Fibroblast of lung (primary cell): ENCODE measurements at regions not wholly inside any gene's neighbourhood (a gene's known extent, or its start where the extent isn't known, plus 50 kb on each side); places are given as distances from the start of the nearest gene placed in this dataset.

Experiments
- DNase-seq, 2 donors: peaks; one replicate each; pipeline versions ENCODE4 v3.0.0 to v3.0.0-alpha.2; 2010; ENCODE audit warnings: low read depth in 2 of 2
- H2AFZ ChIP-seq: 2 replicates; pipeline ENCODE4 v1.5.1; 2012; ENCODE audit warnings: low read length, control low read depth, inconsistent platforms
- H3K27ac ChIP-seq: 2 replicates; pipeline ENCODE4 v1.5.1; 2011; ENCODE audit warnings: low read length, control low read depth; ENCODE audit not compliant: insufficient read depth
- H3K27me3 ChIP-seq: 2 replicates; pipeline ENCODE4 v1.5.1; 2011; ENCODE audit warnings: mild to moderate bottlenecking, low read length; ENCODE audit not compliant: control insufficient read depth, insufficient read depth
- H3K36me3 ChIP-seq: 2 replicates; pipeline ENCODE4 v1.5.1; 2011; ENCODE audit warnings: low read length; ENCODE audit not compliant: control insufficient read depth, insufficient read depth
- H3K4me1 ChIP-seq: 2 replicates; pipeline ENCODE4 v1.5.1; 2011; ENCODE audit warnings: low read length; ENCODE audit not compliant: control insufficient read depth, insufficient read depth; ENCODE audit errors: extremely low read depth
- H3K4me2 ChIP-seq: 2 replicates; pipeline ENCODE4 v1.5.1; 2011; ENCODE audit warnings: low read length, control low read depth; ENCODE audit not compliant: insufficient read depth; ENCODE audit errors: extremely low read depth
- H3K4me3 ChIP-seq, 4 experiments: fragments of 200-600 bp in 1 of 4; sonication (generic) in 1 of 4; replicated peaks in 1 of 4; 2 replicates each; pipeline ENCODE4 v1.5.1; 2011 to 2016; ENCODE audit warnings: low read length in 4 of 4, low read depth in 3 of 4, mild to moderate bottlenecking in 3 of 4, control low read depth in 2 of 4, inconsistent platforms in 1 of 4, mixed read lengths in 1 of 4; ENCODE audit not compliant: insufficient read depth in 1 of 4; ENCODE audit errors: control extremely low read depth in 1 of 4
- H3K79me2 ChIP-seq: 2 replicates; pipeline ENCODE4 v1.5.1; 2012; ENCODE audit warnings: mild to moderate bottlenecking, low read length, inconsistent platforms; ENCODE audit not compliant: control insufficient read depth, insufficient read depth
- H3K9ac ChIP-seq: 2 replicates; pipeline ENCODE4 v1.5.1; 2011; ENCODE audit warnings: mild to moderate bottlenecking, low read length, control low read depth; ENCODE audit not compliant: insufficient read depth
- H3K9me3 ChIP-seq: 2 replicates; pipeline ENCODE4 v1.5.1; 2012; ENCODE audit warnings: low read depth, low read length; ENCODE audit not compliant: control insufficient read depth, insufficient read depth
- H4K20me1 ChIP-seq: 2 replicates; pipeline ENCODE4 v1.5.1; 2011; ENCODE audit warnings: low read length; ENCODE audit not compliant: control insufficient read depth, insufficient read depth; ENCODE audit errors: extremely low read depth
- CTCF ChIP-seq, 2 donors: IDR thresholded peaks in 1 of 2; conservative IDR thresholded peaks in 1 of 2; 1 replicate in 1 of 2; 2 replicates in 1 of 2; pipeline ENCODE4 v1.5.1; 2011 to 2012; ENCODE audit warnings: low read length in 2 of 2, control low read depth in 1 of 2, inconsistent platforms in 1 of 2, low read depth in 1 of 2, mild to moderate bottlenecking in 1 of 2
- EZH2 ChIP-seq: IDR thresholded peaks from 2 replicates; pipeline ENCODE4 v1.5.1; 2012; ENCODE audit warnings: low read length, control low read depth, mild to moderate bottlenecking; ENCODE audit errors: missing control alignments

- Histone ChIP-seq H3K4me2 (no peak overlapping the region), H3K27ac (no peak overlapping the region), H3K4me3 (no peak overlapping the region), H3K27me3 (no peaks in the 10 kb centered on the region), H3K9ac (no peak overlapping the region), H3K79me2 (no peaks in the 10 kb centered on the region), H3K36me3 (no peaks in the 10 kb centered on the region), H3K4me1 (no peaks in the 10 kb centered on the region), H2AFZ (no peak overlapping the region), H3K9me3 (no peaks in the 10 kb centered on the region), H4K20me1 (no peaks in the 10 kb centered on the region)
- no peak for DNase-seq
- TF ChIP-seq CTCF (conservative IDR thresholded peaks at IDR 0.05 in 1 of 2, IDR thresholded peaks at IDR 0.05 in 1 of 2; ENCODE audit: low read depth in 1 of 2, low read length in 2 of 2) (no peak), EZH2 (no peak)
Observed at GRCh38 chr11:29395555-29396072, 621.2 kb downstream of the KCNA4 start.

- no peaks in the 10 kb centered on the region for H3K4me1 ChIP-seq
- no peaks in the 10 kb centered on the region for H3K27me3 ChIP-seq
- no peak for DNase-seq
- H4K20me1 ChIP-seq = no peaks in the 10 kb centered on the region
- H3K9ac ChIP-seq = no peak overlapping the region
- H3K27ac ChIP-seq = no peak overlapping the region
- no peaks in the 10 kb centered on the region for H3K36me3 ChIP-seq
- no peaks in the 10 kb centered on the region for H3K79me2 ChIP-seq
- H2AFZ ChIP-seq = no peak overlapping the region
- H3K4me3 ChIP-seq = no peak overlapping the region
- no peaks in the 10 kb centered on the region for H3K9me3 ChIP-seq
- TF ChIP-seq CTCF (conservative IDR thresholded peaks at IDR 0.05 in 1 of 2, IDR thresholded peaks at IDR 0.05 in 1 of 2; ENCODE audit: low read depth in 1 of 2, low read length in 2 of 2) (no peak), EZH2 (no peak)
- no peak overlapping the region for H3K4me2 ChIP-seq
Observed at GRCh38 chr11:29389793-29390192, 627.0 kb downstream of the KCNA4 start.

- Histone ChIP-seq H3K27ac (no peak overlapping the region), H3K79me2 (no peaks in the 10 kb centered on the region), H3K9me3 (no peaks in the 10 kb centered on the region), H3K4me3 (no peak overlapping the region), H3K4me1 (no peaks in the 10 kb centered on the region), H3K36me3 (no peaks in the 10 kb centered on the region), H2AFZ (no peak overlapping the region), H3K9ac (no peak overlapping the region), H3K4me2 (no peak overlapping the region), H3K27me3 (no peaks in the 10 kb centered on the region), H4K20me1 (no peaks in the 10 kb centered on the region)
- DNase-seq = no peak
- TF ChIP-seq CTCF (conservative IDR thresholded peaks at IDR 0.05 in 1 of 2, IDR thresholded peaks at IDR 0.05 in 1 of 2; ENCODE audit: low read depth in 1 of 2, low read length in 2 of 2) = no peak
- TF ChIP-seq EZH2 = no peak
Observed at GRCh38 chr11:29373725-29374124, 643.1 kb downstream of the KCNA4 start.
